ENCODE measurements at regions not wholly inside any gene's neighbourhood (a gene's known extent, or its start where the extent isn't known, plus 50 kb on each side); places are given as distances from the start of the nearest gene placed in this dataset.

- no peak for TF ChIP-seq RELA (CRISPR knock-in tag; IDR thresholded peaks at IDR 0.05; ENCODE audit: borderline replicate concordance)
- no peak for TF ChIP-seq USF1 (CRISPR knock-in tag; IDR thresholded peaks at IDR 0.05)
- TF ChIP-seq JAZF1 (CRISPR knock-in tag; IDR thresholded peaks at IDR 0.05), result no peak
- no peak for TF ChIP-seq TP53 (CRISPR knock-in tag; IDR thresholded peaks at IDR 0.05)
- TF ChIP-seq TCF7 (CRISPR knock-in tag; IDR thresholded peaks at IDR 0.05; ENCODE audit: low read depth), result no peak
- no peak for TF ChIP-seq NR3C1 (CRISPR knock-in tag; conservative IDR thresholded peaks at IDR 0.05; ENCODE audit: low read depth)
- no peak for TF ChIP-seq PRRX2 (CRISPR knock-in tag; IDR thresholded peaks at IDR 0.05)
- DNase-seq (ENCODE audit: low spot score) (no peak), ATAC-seq (peak; percentile 64)
- H3K36me3 Mint-ChIP-seq, result no peaks in the 10 kb centered on the region
- POLR2A ChIA-PET, result no interaction called here
- H3K27me3 Mint-ChIP-seq (ENCODE audit: low read depth), result no peaks in the 10 kb centered on the region; the same call in 1 of the 2 replicates
- no peak overlapping the region for H3K27ac Mint-ChIP-seq
- H3K4me3 Mint-ChIP-seq, result no peak overlapping the region
- peaks cover 16% of the 10 kb centered on the region for H3K4me1 Mint-ChIP-seq
- CTCF ChIA-PET, result interaction anchor here (0.5 kb wide), 1 partner anchor 163 kb away, joined by 4 read pairs; no protein-coding TSS in a partner anchor
- no peaks in the 10 kb centered on the region for H3K9me3 Mint-ChIP-seq
Observed at GRCh38 chr10:94220717-94221116, 142.0 kb downstream of the NOC3L start.

GRCh38 chr10:94223702-94224370 lies 138.9 kb downstream of the NOC3L start:
- POLR2A ChIA-PET, result no interaction called here
- Mint-ChIP-seq H3K36me3 (no peaks in the 10 kb centered on the region), H3K9me3 (no peaks in the 10 kb centered on the region), H3K27me3 (ENCODE audit: low read depth) (no peaks in the 10 kb centered on the region; the same call in 1 of the 2 replicates), H3K4me3 (no peak overlapping the region), H3K4me1 (peaks cover 7% of the 10 kb centered on the region), H3K27ac (no peak overlapping the region)
- DNase-seq (ENCODE audit: low spot score), result no peak
- CTCF ChIA-PET, result no interaction called here
- no peak for ATAC-seq
- TF ChIP-seq TP53 (CRISPR knock-in tag; IDR thresholded peaks at IDR 0.05) (no peak), ZNF416 (CRISPR knock-in tag; IDR thresholded peaks at IDR 0.05) (no peak), ZNF317 (CRISPR knock-in tag; IDR thresholded peaks at IDR 0.05; ENCODE audit: borderline replicate concordance, low read depth) (no peak), IRF2 (CRISPR knock-in tag; IDR thresholded peaks at IDR 0.05; ENCODE audit: borderline replicate concordance, low read depth) (no peak)

GRCh38 chr10:94224656-94225055 lies 138.1 kb downstream of the NOC3L start:
- no peak for DNase-seq (ENCODE audit: low spot score)
- ChIA-PET CTCF (interaction anchor here (0.7 kb wide), 1 partner anchor 148 kb away, joined by 3 read pairs; no protein-coding TSS in a partner anchor), POLR2A (no interaction called here)
- Mint-ChIP-seq H3K36me3 (no peaks in the 10 kb centered on the region), H3K27me3 (ENCODE audit: low read depth) (no peaks in the 10 kb centered on the region; the same call in 1 of the 2 replicates), H3K9me3 (no peaks in the 10 kb centered on the region), H3K27ac (no peak overlapping the region), H3K4me1 (peaks cover 7% of the 10 kb centered on the region), H3K4me3 (no peak overlapping the region)
- no peak for ATAC-seq
- TF ChIP-seq GABPB1 (CRISPR knock-in tag; IDR thresholded peaks at IDR 0.05), result no peak
- TF ChIP-seq ERG (CRISPR knock-in tag; IDR thresholded peaks at IDR 0.05), result no peak
- no peak for TF ChIP-seq SOX15 (CRISPR knock-in tag; IDR thresholded peaks at IDR 0.05)
- TF ChIP-seq ZNF512 (CRISPR knock-in tag; IDR thresholded peaks at IDR 0.05; ENCODE audit: borderline replicate concordance), result no peak
- TF ChIP-seq ZNF423 (CRISPR knock-in tag; IDR thresholded peaks at IDR 0.05), result no peak
- TF ChIP-seq KAT7 (CRISPR knock-in tag; IDR thresholded peaks at IDR 0.05; ENCODE audit: borderline replicate concordance), result no peak
- no peak for TF ChIP-seq MLX (CRISPR knock-in tag; IDR thresholded peaks at IDR 0.05)
- no peak for TF ChIP-seq FOXP4 (CRISPR knock-in tag; IDR thresholded peaks at IDR 0.05)
- TF ChIP-seq USF1 (CRISPR knock-in tag; IDR thresholded peaks at IDR 0.05), result no peak
- no peak for TF ChIP-seq IRF1 (CRISPR knock-in tag; IDR thresholded peaks at IDR 0.05)
- no peak for TF ChIP-seq HMGA2 (CRISPR knock-in tag; IDR thresholded peaks at IDR 0.05)
- TF ChIP-seq E2F4 (CRISPR knock-in tag; IDR thresholded peaks at IDR 0.05; ENCODE audit: borderline replicate concordance, low read depth), result no peak

Measured in WTC11 (cell line).